Upper lobe of right lung (tissue), 1 donor: ENCODE measurements at regions not wholly inside any gene's neighbourhood (a gene's known extent, or its start where the extent isn't known, plus 50 kb on each side); places are given as distances from the start of the nearest gene placed in this dataset.

ENCODE experiments used
- ATAC-seq: fragments of 200-7000 bp; cut with Tn5 transposase; one replicate; pipeline ENCODE4 v1.9.1; 2020; ENCODE audit warnings: mild to moderate bottlenecking, moderate library complexity
- DNase-seq: peaks from one replicate; pipeline ENCODE4 v3.0.0-alpha.2; 2020
- H3K27ac ChIP-seq: fragments of 200-600 bp; one replicate; pipeline ENCODE4 v1.8.0; 2022
- H3K27me3 ChIP-seq: fragments of 200-600 bp; one replicate; pipeline ENCODE4 v1.8.0; 2022; ENCODE audit warnings: mild to moderate bottlenecking
- H3K36me3 ChIP-seq: fragments of 200-600 bp; one replicate; pipeline ENCODE4 v1.8.0; 2022
- H3K4me1 ChIP-seq: fragments of 200-600 bp; one replicate; pipeline ENCODE4 v1.8.0; 2022
- H3K4me3 ChIP-seq: fragments of 200-600 bp; one replicate; pipeline ENCODE4 v1.8.0; 2022; ENCODE audit warnings: mild to moderate bottlenecking
- H3K9me3 ChIP-seq: fragments of 200-600 bp; one replicate; pipeline ENCODE4 v1.8.0; 2022
- intact Hi-C: fragments of 100-400 bp; cut with DNase I; formaldehyde crosslinking; loops from one replicate; pipeline ENCODE4 v1.11.0; 2022
- TF ChIP-seq, protein P1 (sequence below): fragments of 200-600 bp; IDR thresholded peaks from one replicate; pipeline ENCODE4 v1.8.0; 2022; ENCODE audit warnings: antibody characterized with exemption
- donor health status: DM: no; HTN: yes; CAD: no; lungs with severe emphysema.

DNA sequence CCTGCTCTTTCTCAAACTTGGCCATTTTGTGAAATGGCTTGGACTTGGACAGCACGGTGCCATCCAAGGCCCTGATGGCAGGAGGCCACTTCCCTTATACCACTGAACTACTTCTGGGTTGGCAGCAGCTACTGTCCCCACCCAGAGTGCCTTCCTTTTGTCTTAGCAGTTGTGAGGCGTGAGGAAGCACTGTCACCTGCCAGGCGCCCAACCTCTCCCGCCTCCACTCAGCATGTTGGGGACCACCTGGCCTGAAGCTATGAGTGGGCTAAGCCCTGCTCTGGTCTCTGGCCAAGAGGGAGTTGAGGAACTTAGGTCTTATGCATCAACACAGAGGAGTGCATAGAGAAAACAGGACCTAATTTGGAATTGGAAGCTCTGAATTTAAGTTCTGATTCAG is 276.0 kb downstream of the ENC1 start:
- DNase-seq (no peak), ATAC-seq (no peak)
- Histone ChIP-seq H3K27ac (no peak overlapping the region), H3K4me1 (no peaks in the 10 kb centered on the region), H3K36me3 (no peaks in the 10 kb centered on the region), H3K4me3 (no peak overlapping the region), H3K27me3 (no peaks in the 10 kb centered on the region), H3K9me3 (no peaks in the 10 kb centered on the region)
- TF ChIP-seq, protein P1, sequence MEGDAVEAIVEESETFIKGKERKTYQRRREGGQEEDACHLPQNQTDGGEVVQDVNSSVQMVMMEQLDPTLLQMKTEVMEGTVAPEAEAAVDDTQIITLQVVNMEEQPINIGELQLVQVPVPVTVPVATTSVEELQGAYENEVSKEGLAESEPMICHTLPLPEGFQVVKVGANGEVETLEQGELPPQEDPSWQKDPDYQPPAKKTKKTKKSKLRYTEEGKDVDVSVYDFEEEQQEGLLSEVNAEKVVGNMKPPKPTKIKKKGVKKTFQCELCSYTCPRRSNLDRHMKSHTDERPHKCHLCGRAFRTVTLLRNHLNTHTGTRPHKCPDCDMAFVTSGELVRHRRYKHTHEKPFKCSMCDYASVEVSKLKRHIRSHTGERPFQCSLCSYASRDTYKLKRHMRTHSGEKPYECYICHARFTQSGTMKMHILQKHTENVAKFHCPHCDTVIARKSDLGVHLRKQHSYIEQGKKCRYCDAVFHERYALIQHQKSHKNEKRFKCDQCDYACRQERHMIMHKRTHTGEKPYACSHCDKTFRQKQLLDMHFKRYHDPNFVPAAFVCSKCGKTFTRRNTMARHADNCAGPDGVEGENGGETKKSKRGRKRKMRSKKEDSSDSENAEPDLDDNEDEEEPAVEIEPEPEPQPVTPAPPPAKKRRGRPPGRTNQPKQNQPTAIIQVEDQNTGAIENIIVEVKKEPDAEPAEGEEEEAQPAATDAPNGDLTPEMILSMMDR = no peak
- intact Hi-C loops = no loop called here

DNA sequence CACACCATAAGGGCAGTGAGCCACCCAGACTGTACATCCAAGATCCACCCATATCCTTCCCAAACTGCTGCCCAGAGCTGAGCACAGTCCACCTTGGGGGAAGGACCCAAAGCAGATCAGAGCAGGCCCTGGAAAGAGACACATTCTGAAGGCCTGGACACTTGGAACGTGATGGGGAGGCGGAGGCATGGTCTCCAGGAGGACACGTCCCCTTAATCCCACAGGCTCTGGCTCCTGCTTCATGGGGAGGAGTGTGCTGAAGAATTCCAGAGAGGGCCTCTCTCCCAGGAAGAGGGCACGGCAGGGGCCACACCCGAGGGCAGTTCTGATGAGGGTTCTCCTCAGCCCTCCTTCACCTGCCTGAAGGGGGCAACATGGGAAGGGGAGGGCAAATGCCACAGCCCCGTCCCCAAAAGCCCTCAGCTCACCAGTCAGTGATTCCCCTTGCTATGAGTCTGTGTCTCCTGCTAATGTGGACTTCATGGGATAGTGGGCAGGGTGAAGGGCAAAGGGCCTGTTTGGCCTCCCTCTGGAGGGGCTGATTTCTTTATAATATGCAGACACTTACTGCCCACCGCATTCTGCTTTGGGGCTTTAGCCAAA is 276.8 kb downstream of the ENC1 start:
- no peaks in the 10 kb centered on the region for H3K4me1 ChIP-seq
- ATAC-seq (no peak), DNase-seq (no peak)
- no peaks in the 10 kb centered on the region for H3K36me3 ChIP-seq
- H3K27me3 ChIP-seq = no peaks in the 10 kb centered on the region
- no peak overlapping the region for H3K27ac ChIP-seq
- H3K9me3 ChIP-seq = no peaks in the 10 kb centered on the region
- no peak overlapping the region for H3K4me3 ChIP-seq
- TF ChIP-seq, protein P1 = no peak
- intact Hi-C loops = no loop called here

DNA sequence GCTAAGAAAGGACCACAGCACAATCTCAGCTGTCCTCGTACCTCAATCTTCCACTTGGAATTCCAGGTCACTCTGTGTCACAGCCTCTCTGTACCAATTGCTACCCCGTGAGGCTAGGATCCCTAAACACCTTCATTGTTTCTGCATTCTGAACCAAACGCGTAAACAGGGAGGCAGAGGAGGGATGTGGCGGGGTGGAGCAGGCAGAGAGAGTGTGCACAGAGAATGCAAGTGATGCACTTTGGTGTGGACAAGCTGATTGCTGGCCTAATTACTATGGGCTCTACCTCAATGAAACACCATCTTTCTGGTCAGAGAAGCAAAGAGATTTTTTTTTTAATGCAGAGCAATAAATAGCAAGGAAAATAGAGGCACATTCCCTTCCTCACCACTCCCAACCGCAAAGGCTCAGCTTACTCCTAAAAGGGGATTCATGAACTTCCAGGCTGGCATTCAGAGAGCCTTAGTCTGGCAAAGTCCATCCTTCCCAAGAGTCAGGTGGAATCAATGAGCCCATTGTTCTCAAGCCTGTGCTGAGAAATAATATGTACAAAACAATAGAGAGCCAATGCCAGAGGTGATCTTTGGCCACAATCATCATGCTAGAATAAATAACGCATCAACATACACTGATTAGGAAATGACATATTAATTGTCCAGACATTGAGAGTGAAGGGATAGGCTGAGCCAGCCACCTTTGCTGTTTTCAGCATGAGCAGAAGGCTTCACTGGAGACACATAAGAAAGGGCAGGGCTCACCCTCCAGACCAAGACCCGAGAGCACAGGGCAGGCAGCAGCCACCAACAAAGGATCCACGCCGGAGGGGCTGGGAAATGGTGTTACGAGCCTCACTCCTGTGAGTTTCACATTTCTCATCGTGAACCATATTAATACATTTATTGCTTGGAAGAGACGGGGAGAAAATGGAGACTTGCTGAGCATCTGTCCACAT is 278.8 kb downstream of the ENC1 start:
- ATAC-seq = no peak
- Histone ChIP-seq H3K27me3 (no peaks in the 10 kb centered on the region), H3K4me3 (no peak overlapping the region), H3K27ac (no peak overlapping the region), H3K36me3 (no peaks in the 10 kb centered on the region), H3K9me3 (no peaks in the 10 kb centered on the region), H3K4me1 (no peaks in the 10 kb centered on the region)
- TF ChIP-seq, protein P1 = no peak
- no peak for DNase-seq
- intact Hi-C loops = no loop called here

DNA sequence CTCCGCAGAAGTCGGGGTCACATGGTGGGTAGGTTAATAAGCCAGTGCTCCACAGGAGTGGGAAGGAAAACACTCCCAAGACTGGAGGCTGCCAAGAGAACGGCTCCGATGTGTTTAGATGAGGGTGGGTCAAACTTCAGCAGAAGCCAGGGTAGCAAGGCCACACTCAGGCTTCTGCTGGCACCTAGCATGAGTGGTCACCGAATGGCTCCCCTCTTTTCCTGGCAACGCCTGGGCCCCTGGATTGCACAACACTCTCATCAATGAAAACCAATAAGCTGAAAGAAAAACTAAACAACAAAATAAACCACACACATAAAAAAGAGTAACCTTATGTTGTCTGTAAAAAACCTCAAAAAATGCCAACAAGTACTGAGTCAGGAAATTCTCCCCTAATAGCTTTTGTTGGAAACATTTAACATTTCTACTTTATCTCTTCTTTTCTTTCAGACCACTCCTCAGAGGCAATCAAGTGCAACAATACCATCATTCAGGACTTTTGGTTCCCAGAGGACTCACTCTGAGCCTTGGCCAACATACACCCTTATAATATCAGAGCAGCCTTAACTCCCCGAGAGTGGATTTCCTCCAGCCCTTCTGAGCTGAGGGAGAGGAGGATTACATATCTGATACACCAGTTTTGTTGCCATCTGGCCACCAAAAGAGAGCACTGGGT is 279.9 kb downstream of the ENC1 start:
- ATAC-seq = no peak
- intact Hi-C loops = no loop called here

DNA sequence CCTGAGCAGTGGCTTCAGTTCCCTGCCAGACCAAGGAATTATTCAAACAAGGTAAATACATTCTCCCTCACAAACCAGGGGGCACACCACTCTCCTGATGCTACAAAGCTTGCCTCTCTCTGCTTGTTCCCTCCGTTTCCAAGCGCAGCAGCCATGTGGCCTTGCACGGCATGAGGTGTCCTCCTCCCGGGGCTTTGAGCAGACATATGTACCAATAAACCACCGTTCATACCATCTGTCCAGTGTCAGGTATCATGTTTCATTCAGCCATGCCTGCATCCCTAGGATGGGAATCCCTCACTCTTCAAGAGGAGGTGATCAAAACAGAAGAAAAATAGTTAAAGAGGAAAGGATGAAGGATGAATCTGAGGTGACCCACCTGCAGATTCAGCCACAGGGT is 282.7 kb downstream of the ENC1 start:
- Histone ChIP-seq H3K4me3 (no peak overlapping the region), H3K27ac (no peak overlapping the region), H3K4me1 (peaks cover 3% of the 10 kb centered on the region), H3K36me3 (no peaks in the 10 kb centered on the region), H3K27me3 (no peaks in the 10 kb centered on the region), H3K9me3 (no peaks in the 10 kb centered on the region)
- intact Hi-C loops = no loop called here
- TF ChIP-seq, protein P1 = no peak
- DNase-seq (no peak), ATAC-seq (no peak)

More for the DNA sequence above, 279.9 kb downstream of the ENC1 start:
- Histone ChIP-seq H3K4me1 (no peaks in the 10 kb centered on the region), H3K27me3 (no peaks in the 10 kb centered on the region), H3K4me3 (no peak overlapping the region), H3K27ac (no peak overlapping the region), H3K36me3 (no peaks in the 10 kb centered on the region), H3K9me3 (no peaks in the 10 kb centered on the region)
- DNase-seq = no peak
- TF ChIP-seq, protein P1 = no peak
